ENCODE measurements at regions not wholly inside any gene's neighbourhood (a gene's known extent, or its start where the extent isn't known, plus 50 kb on each side); places are given as distances from the start of the nearest gene placed in this dataset.
"Not testable (repeated sequence)": the region's sequence is repeated elsewhere in the genome, so short reads cannot be mapped to it uniquely, and the experiment has no call there.

DNA sequence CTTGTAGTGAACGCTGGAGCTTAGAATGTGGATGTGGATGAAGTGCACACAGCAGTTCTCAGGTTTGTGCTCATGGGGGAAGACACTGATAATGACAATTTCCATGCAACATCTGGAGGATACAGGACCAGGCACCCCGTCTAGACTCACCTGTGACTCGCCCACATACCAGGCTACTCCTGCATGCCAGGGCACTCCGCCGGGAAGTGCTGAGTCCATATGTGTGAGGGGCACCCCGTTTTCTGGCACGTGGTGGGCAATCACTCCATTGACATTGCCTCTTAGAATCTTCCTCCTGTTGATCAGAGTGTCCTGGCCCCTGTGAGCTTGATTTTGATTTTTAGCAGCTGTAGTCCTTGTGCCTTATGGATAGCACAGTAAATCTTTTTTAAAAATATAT is 90.9 kb upstream of the LRPAP1 start:
- Histone ChIP-seq H3K9ac (ENCODE audit: low read length) (no peak overlapping the region), H3K27me3 (ENCODE audit: low read length) (no peaks in the 10 kb centered on the region), H3F3A (ENCODE audit: insufficient read depth) (no peaks in the 10 kb centered on the region), H4K20me1 (ENCODE audit: low read depth, low read length) (no peaks in the 10 kb centered on the region), H3K9me3 (ENCODE audit: insufficient read depth, low read length) (no peaks in the 10 kb centered on the region), H3K4me3 (ENCODE audit: insufficient read depth, low read length, poor library complexity, severe bottlenecking) (no peak overlapping the region), H3K4me2 (ENCODE audit: low read depth, low read length, poor library complexity, severe bottlenecking) (no peak overlapping the region), H3K79me2 (ENCODE audit: insufficient read depth, low read length) (no peaks in the 10 kb centered on the region), H3K9me2 (replicated peaks; ENCODE audit: insufficient read depth, low read length) (no peaks in the 10 kb centered on the region), H3K36me3 (ENCODE audit: low read length) (no peaks in the 10 kb centered on the region), H3K27ac (ENCODE audit: low read depth, low read length) (no peak overlapping the region), H2AFZ (ENCODE audit: low read depth, low read length, severe bottlenecking) (no peak overlapping the region)
- no peak for TF ChIP-seq EZH2phosphoT487 (conservative IDR thresholded peaks at IDR 0.05; ENCODE audit: low read length)
- TF ChIP-seq, protein P1, sequence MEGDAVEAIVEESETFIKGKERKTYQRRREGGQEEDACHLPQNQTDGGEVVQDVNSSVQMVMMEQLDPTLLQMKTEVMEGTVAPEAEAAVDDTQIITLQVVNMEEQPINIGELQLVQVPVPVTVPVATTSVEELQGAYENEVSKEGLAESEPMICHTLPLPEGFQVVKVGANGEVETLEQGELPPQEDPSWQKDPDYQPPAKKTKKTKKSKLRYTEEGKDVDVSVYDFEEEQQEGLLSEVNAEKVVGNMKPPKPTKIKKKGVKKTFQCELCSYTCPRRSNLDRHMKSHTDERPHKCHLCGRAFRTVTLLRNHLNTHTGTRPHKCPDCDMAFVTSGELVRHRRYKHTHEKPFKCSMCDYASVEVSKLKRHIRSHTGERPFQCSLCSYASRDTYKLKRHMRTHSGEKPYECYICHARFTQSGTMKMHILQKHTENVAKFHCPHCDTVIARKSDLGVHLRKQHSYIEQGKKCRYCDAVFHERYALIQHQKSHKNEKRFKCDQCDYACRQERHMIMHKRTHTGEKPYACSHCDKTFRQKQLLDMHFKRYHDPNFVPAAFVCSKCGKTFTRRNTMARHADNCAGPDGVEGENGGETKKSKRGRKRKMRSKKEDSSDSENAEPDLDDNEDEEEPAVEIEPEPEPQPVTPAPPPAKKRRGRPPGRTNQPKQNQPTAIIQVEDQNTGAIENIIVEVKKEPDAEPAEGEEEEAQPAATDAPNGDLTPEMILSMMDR (IDR thresholded peaks at IDR 0.05; ENCODE audit: insufficient read depth, low read length, poor library complexity, severe bottlenecking): no peak

DNA sequence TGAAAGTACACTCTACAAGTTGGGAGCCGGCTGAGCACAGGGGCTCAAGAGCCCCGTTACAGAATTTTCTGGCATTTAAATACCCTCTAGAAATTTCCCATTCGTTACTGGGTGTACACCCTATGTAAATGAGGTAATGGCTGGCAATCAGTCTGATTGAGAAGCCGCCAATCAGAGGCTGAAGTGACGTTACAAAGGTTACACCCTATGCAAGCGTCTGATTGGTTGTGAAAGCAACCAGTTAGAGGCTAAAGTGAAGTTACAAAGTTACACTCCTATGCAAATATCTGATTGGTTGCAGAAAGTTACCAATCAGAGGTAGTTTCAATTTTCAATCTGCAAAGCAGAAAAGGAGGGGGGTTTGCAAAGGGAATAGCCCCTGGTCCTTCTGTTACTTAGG is 88.1 kb upstream of the LRPAP1 start:
- H2AFZ ChIP-seq (ENCODE audit: low read depth, low read length, severe bottlenecking); H3K9me2 ChIP-seq (replicated peaks; ENCODE audit: insufficient read depth, low read length); H3K79me2 ChIP-seq (ENCODE audit: insufficient read depth, low read length); H3K4me3 ChIP-seq (ENCODE audit: insufficient read depth, low read length, poor library complexity, severe bottlenecking); H3K36me3 ChIP-seq (ENCODE audit: low read length); H3K27ac ChIP-seq (ENCODE audit: low read depth, low read length); H3K4me2 ChIP-seq (ENCODE audit: low read depth, low read length, poor library complexity, severe bottlenecking); H3K9me3 ChIP-seq (ENCODE audit: insufficient read depth, low read length); H4K20me1 ChIP-seq (ENCODE audit: low read depth, low read length); H3K9ac ChIP-seq (ENCODE audit: low read length); H3K27me3 ChIP-seq (ENCODE audit: low read length); H3F3A ChIP-seq (ENCODE audit: insufficient read depth): not testable (repeated sequence)

DNA sequence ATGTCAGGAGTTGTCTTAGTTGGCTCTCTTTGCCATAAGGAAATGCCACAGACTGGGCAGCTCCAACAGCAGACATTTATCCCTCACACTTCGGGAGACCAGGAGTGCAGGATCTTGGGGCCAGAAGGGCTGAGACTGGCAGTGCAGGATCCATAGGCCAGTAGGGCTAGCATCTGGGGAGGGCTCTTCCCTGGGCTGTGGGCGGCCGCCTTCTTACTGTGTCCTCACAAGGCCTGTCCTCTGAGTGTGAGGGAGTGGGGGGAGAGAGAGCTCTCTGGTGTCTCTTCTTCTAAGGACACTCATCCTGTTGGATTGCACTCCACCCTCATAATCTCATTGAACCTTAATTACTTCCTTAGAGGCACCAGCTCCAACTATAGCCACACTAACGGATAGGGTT is 87.5 kb upstream of the LRPAP1 start:
- H3K9ac ChIP-seq (ENCODE audit: low read length); H2AFZ ChIP-seq (ENCODE audit: low read depth, low read length, severe bottlenecking); H3K9me3 ChIP-seq (ENCODE audit: insufficient read depth, low read length); H3F3A ChIP-seq (ENCODE audit: insufficient read depth); H3K27ac ChIP-seq (ENCODE audit: low read depth, low read length); H3K4me2 ChIP-seq (ENCODE audit: low read depth, low read length, poor library complexity, severe bottlenecking); H3K4me3 ChIP-seq (ENCODE audit: insufficient read depth, low read length, poor library complexity, severe bottlenecking); H3K27me3 ChIP-seq (ENCODE audit: low read length); H3K79me2 ChIP-seq (ENCODE audit: insufficient read depth, low read length); H3K9me2 ChIP-seq (replicated peaks; ENCODE audit: insufficient read depth, low read length); H3K36me3 ChIP-seq (ENCODE audit: low read length); H4K20me1 ChIP-seq (ENCODE audit: low read depth, low read length): not testable (repeated sequence)

DNA sequence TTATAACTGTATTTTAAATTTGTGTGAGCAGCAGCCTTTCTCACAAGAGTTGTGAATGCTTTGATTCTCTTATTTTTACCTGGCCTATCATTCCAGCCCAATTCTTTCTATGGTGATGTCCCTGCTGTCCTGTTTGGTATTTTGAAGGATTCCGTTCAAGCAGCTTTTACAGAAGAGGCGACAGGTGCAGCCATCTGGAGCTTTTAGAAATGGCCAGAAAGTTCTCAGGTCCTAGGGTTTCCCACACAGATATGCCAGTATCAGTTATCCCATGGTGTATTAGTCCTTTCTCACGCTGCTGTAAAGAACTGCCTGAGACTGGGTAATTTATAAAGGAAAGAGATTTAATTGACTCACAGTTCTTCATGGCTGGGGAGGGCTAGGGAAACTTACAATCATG is 86.1 kb upstream of the LRPAP1 start:
- H4K20me1 ChIP-seq (ENCODE audit: low read depth, low read length); H2AFZ ChIP-seq (ENCODE audit: low read depth, low read length, severe bottlenecking); H3K27ac ChIP-seq (ENCODE audit: low read depth, low read length); H3F3A ChIP-seq (ENCODE audit: insufficient read depth); H3K9ac ChIP-seq (ENCODE audit: low read length); H3K36me3 ChIP-seq (ENCODE audit: low read length); H3K27me3 ChIP-seq (ENCODE audit: low read length); H3K79me2 ChIP-seq (ENCODE audit: insufficient read depth, low read length); H3K9me2 ChIP-seq (replicated peaks; ENCODE audit: insufficient read depth, low read length); H3K4me2 ChIP-seq (ENCODE audit: low read depth, low read length, poor library complexity, severe bottlenecking); H3K9me3 ChIP-seq (ENCODE audit: insufficient read depth, low read length); H3K4me3 ChIP-seq (ENCODE audit: insufficient read depth, low read length, poor library complexity, severe bottlenecking): not testable (repeated sequence)

DNA sequence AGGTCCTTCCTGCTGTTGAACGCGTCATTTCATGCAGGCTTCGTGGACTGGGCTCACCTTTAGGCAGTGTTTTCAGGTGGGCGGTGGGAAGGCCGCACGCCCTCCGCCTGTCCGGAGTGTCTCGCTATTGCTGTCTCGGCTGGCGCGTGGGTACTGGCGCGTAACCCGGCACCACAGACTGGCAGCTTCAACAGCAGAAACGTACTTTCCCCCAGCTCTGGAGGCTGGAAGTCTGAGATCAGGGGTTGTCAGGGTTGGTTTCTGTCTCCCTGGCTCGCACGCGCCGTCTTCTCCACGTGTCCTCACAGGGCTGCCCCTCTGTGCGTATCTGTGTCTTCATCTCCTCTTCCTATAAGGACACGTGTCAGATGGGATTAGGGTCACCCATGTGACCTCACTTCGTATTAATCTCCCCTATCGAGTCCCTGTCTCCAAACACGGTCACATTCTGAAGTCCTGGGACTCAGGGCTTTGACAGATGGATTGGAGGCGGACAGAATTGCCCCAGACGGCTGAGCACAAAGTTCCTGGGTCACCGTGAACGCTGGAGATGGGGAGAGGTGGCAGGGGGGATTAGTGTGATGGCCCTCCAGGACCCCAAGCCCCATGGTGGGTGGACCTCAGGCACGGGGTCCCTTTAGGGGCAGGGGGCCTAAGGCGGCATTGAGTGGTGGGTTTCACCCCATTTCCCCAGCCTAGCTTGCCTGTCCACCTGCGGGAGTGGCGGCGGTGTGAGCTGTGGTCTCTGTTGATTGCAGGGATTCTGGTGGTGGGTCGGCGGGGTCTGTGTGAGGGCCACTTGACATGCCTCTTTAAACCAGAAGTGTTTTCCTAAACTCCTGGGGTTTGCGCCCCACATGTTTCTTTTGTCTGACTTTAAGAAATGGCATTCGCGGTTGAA is 83.4 kb upstream of the LRPAP1 start:
- H3K9me3 ChIP-seq (ENCODE audit: insufficient read depth, low read length): no peaks in the 10 kb centered on the region
- no peaks in the 10 kb centered on the region for H4K20me1 ChIP-seq (ENCODE audit: low read depth, low read length)
- H3K36me3 ChIP-seq (ENCODE audit: low read length): no peaks in the 10 kb centered on the region
- H3K4me2 ChIP-seq (ENCODE audit: low read depth, low read length, poor library complexity, severe bottlenecking): no peak overlapping the region
- no peaks in the 10 kb centered on the region for H3K27me3 ChIP-seq (ENCODE audit: low read length)
- no peaks in the 10 kb centered on the region for H3K9me2 ChIP-seq (replicated peaks; ENCODE audit: insufficient read depth, low read length)
- H3K4me3 ChIP-seq (ENCODE audit: insufficient read depth, low read length, poor library complexity, severe bottlenecking): no peak overlapping the region
- H3F3A ChIP-seq (ENCODE audit: insufficient read depth): no peaks in the 10 kb centered on the region
- TF ChIP-seq, protein P1 (IDR thresholded peaks at IDR 0.05; ENCODE audit: insufficient read depth, low read length, poor library complexity, severe bottlenecking): no peak
- TF ChIP-seq EZH2phosphoT487 (conservative IDR thresholded peaks at IDR 0.05; ENCODE audit: low read length): no peak
- no peak overlapping the region for H2AFZ ChIP-seq (ENCODE audit: low read depth, low read length, severe bottlenecking)
- H3K9ac ChIP-seq (ENCODE audit: low read length): no peak overlapping the region
- H3K27ac ChIP-seq (ENCODE audit: low read depth, low read length): no peak overlapping the region
- H3K79me2 ChIP-seq (ENCODE audit: insufficient read depth, low read length): no peaks in the 10 kb centered on the region

All from SU-DHL-6 (cell line).